IMR-90 (cell line): ENCODE measurements at regions not wholly inside any gene's neighbourhood (a gene's known extent, or its start where the extent isn't known, plus 50 kb on each side); places are given as distances from the start of the nearest gene placed in this dataset.

Experiments used
- ATAC-seq: fragments of 200-7000 bp; cut with Tn5 transposase; 2 replicates; pipeline ENCODE4 v1.9.1; 2020; ENCODE audit warnings: low read depth, mild to moderate bottlenecking, moderate library complexity
- BruUV-seq: library from RNA; stranded (reverse); fragments of 400-500 nt; replicated peaks from 2 replicates; lab custom pipeline; 2021; lab: Mats Ljungman, UMichigan
- CTCF ChIA-PET: fragments of 300-600 bp; formaldehyde crosslinking; extraction: SDS; loops from one replicate; lab custom pipeline; 2021; ENCODE audit warnings: antibody characterized with exemption; lab: Yijun Ruan, JAX
- POLR2A ChIA-PET: fragments of 300-600 bp; sonication (Branson Sonifier 250); formaldehyde crosslinking; loops from one replicate; lab custom pipeline; 2022; ENCODE audit warnings: antibody characterized with exemption; ENCODE audit not compliant: unreplicated experiment; lab: Charles Lee
- DNase-seq: peaks from one replicate; pipeline ENCODE4 v3.0.0; 2013
- H2AFZ ChIP-seq: replicated peaks from 2 replicates; pipeline ENCODE3; 2013; ENCODE audit warnings: low read length, mild to moderate bottlenecking; ENCODE audit not compliant: poor library complexity
- H2AK5ac ChIP-seq: 2 replicates; pipeline ENCODE4 v1.6.1; 2013; ENCODE audit warnings: low read depth, low read length, inconsistent platforms
- H2AK9ac ChIP-seq: replicated peaks from 2 replicates; pipeline ENCODE3; 2013; ENCODE audit warnings: mild to moderate bottlenecking, low read depth, low read length, moderate library complexity; ENCODE audit not compliant: poor library complexity
- H2BK120ac ChIP-seq: 2 replicates; pipeline ENCODE4 v1.6.1; 2013; ENCODE audit warnings: low read depth, low read length, inconsistent platforms
- H2BK15ac ChIP-seq: 3 replicates; pipeline ENCODE4 v1.6.1; 2013; ENCODE audit warnings: low read depth, low read length, inconsistent platforms
- H2BK20ac ChIP-seq: 2 replicates; pipeline ENCODE4 v1.6.1; 2013; ENCODE audit warnings: low read depth, mild to moderate bottlenecking, inconsistent platforms, low read length, moderate library complexity
- H2BK5ac ChIP-seq: 2 replicates; pipeline ENCODE4 v1.6.1; 2013; ENCODE audit warnings: mild to moderate bottlenecking, low read depth, low read length, inconsistent platforms; ENCODE audit not compliant: poor library complexity, severe bottlenecking
- H3K14ac ChIP-seq: replicated peaks from 2 replicates; pipeline ENCODE4 v1.6.1; 2013; ENCODE audit warnings: low read depth, low read length, inconsistent platforms
- H3K18ac ChIP-seq: 2 replicates; pipeline ENCODE4 v1.6.1; 2013; ENCODE audit warnings: low read depth, low read length, control low read depth
- H3K23ac ChIP-seq: 2 replicates; pipeline ENCODE4 v1.6.1; 2013; ENCODE audit warnings: low read depth, low read length, inconsistent platforms
- H3K27ac ChIP-seq: 2 replicates; pipeline ENCODE4 v1.5.1; 2013; ENCODE audit warnings: mild to moderate bottlenecking, control low read depth, low read length; ENCODE audit not compliant: insufficient read depth
- H3K27me3 ChIP-seq: 2 replicates; pipeline ENCODE4 v1.6.1; 2013; ENCODE audit warnings: low read length; ENCODE audit not compliant: control insufficient read depth, insufficient read depth
- H3K36me3 ChIP-seq: 2 replicates; pipeline ENCODE4 v1.6.1; 2013; ENCODE audit warnings: low read length, mixed read lengths; ENCODE audit not compliant: control insufficient read depth, insufficient read depth
- H3K4ac ChIP-seq: 2 replicates; pipeline ENCODE4 v1.6.1; 2013; ENCODE audit warnings: low read depth, low read length, inconsistent platforms
- H3K4me1 ChIP-seq: 2 replicates; pipeline ENCODE4 v1.6.1; 2013; ENCODE audit warnings: low read length, mixed read lengths; ENCODE audit not compliant: control insufficient read depth, insufficient read depth
- H3K4me2 ChIP-seq: 2 replicates; pipeline ENCODE4 v1.6.1; 2013; ENCODE audit warnings: low read depth, mild to moderate bottlenecking, control low read depth, low read length, moderate library complexity
- H3K4me3 ChIP-seq: 2 replicates; pipeline ENCODE4 v1.5.1; 2013; ENCODE audit warnings: low read depth, mild to moderate bottlenecking, control low read depth, low read length, moderate library complexity; ENCODE audit not compliant: insufficient read depth
- H3K56ac ChIP-seq: 2 replicates; pipeline ENCODE4 v1.6.1; 2013; ENCODE audit warnings: low read length, inconsistent platforms; ENCODE audit not compliant: insufficient read depth; ENCODE audit errors: extremely low read depth
- H3K79me1 ChIP-seq, 2 experiments: 2 replicates each; pipeline ENCODE4 v1.6.1; 2013; ENCODE audit warnings: low read length in 2 of 2, inconsistent platforms in 1 of 2, low read depth in 1 of 2
- H3K9ac ChIP-seq: 2 replicates; pipeline ENCODE4 v1.6.1; 2013; ENCODE audit warnings: low read depth, low read length, control low read depth
- H3K9me1 ChIP-seq: 2 replicates; pipeline ENCODE4 v1.6.1; 2013; ENCODE audit warnings: low read length, inconsistent platforms; ENCODE audit not compliant: insufficient read depth
- H3K9me3 ChIP-seq: 2 replicates; pipeline ENCODE4 v1.6.1; 2013; ENCODE audit warnings: low read length; ENCODE audit not compliant: control insufficient read depth, insufficient read depth
- H4K20me1 ChIP-seq: 2 replicates; pipeline ENCODE4 v1.6.1; 2013; ENCODE audit warnings: low read length, inconsistent platforms; ENCODE audit not compliant: insufficient read depth
- H4K5ac ChIP-seq: 2 replicates; pipeline ENCODE4 v1.6.1; 2013; ENCODE audit warnings: mild to moderate bottlenecking, low read depth, low read length, control low read depth
- H4K8ac ChIP-seq, 2 experiments: 2 replicates each; pipeline ENCODE4 v1.6.1; 2013; ENCODE audit warnings: low read depth in 2 of 2, low read length in 2 of 2, control low read depth in 1 of 2, inconsistent platforms in 1 of 2
- H4K91ac ChIP-seq: 2 replicates; pipeline ENCODE4 v1.6.1; 2013; ENCODE audit warnings: low read depth, low read length, inconsistent platforms; ENCODE audit not compliant: insufficient read depth
- BHLHE40 ChIP-seq: fragments of 150-350 bp; IDR thresholded peaks from 2 replicates; pipeline ENCODE4 v1.6.1; 2016; ENCODE audit warnings: mild to moderate bottlenecking, low read depth, low read length
- RFX5 ChIP-seq: IDR thresholded peaks from 2 replicates; pipeline ENCODE4 v1.8.0; 2012; ENCODE audit warnings: low read depth, mild to moderate bottlenecking, low read length, moderate library complexity
- WGBS, 2 experiments: methylation state at CpG; one replicate each; pipeline versions ENCODE4 v1.1.5 to v1.1.7; 2013; ENCODE audit warnings: missing lambda C conversion rate in 2 of 2; ENCODE audit not compliant: insufficient read length in 1 of 2; ENCODE audit errors: extremely low coverage in 2 of 2; 5-methylcytosine and 5-hydroxymethylcytosine counted together
- dilution Hi-C: fragments of 300-500 bp; cut with HindIII; formaldehyde crosslinking; loops from one replicate; pipeline ENCODE4 v1.14.3; 2018; ENCODE audit warnings: low sequenced_read_pairs; ENCODE audit not compliant: unreplicated experiment
- in situ Hi-C: fragments of 300-500 bp; cut with MboI; formaldehyde crosslinking; loops from 3 replicates; pipeline ENCODE4 v1.14.3; 2019; ENCODE audit warnings: low sequenced_read_pairs, inconsistent platforms, mixed read lengths
- intact Hi-C: fragments of 100-400 bp; cut with micrococcal nuclease; formaldehyde crosslinking; loops from 2 replicates; pipeline ENCODE4 v1.10.0; 2022

DNA sequence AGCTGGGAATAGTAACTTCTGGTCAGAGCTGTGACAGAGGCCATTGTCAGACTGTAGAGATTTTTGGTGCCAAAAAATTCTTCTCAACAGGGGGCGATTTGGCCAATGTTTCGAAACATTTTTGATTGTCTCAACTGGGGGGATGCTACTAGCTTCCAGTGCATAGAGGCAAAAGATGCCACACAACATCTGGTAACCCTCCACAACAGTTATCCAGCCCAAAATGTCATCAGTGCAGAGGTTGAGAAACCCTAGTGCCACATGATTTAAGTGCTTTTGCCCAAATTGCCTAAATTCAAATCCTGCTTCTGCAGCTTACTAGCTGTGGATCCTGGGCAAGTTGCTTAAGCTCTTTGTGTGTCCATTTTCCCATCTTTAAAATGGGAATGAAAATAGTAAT, 71.9 kb downstream of the FZD1 start:
- dilution Hi-C loops: no loop called here
- no peak overlapping the region for H4K8ac ChIP-seq
- TF ChIP-seq BHLHE40 (no peak), RFX5 (no peak)
- H3K4ac ChIP-seq: no peak overlapping the region
- no peak overlapping the region for H2BK5ac ChIP-seq
- H3K9ac ChIP-seq: no peak overlapping the region
- no peaks in the 10 kb centered on the region for H3K36me3 ChIP-seq
- H3K79me1 ChIP-seq: no peaks in the 10 kb centered on the region
- CTCF ChIA-PET: no interaction called here
- no peaks in the 10 kb centered on the region for H3K9me3 ChIP-seq
- no peaks in the 10 kb centered on the region for H4K20me1 ChIP-seq
- H3K14ac ChIP-seq: no peak overlapping the region
- no peak overlapping the region for H3K27ac ChIP-seq
- H3K9me1 ChIP-seq: no peaks in the 10 kb centered on the region
- POLR2A ChIA-PET: no interaction called here
- H2AFZ ChIP-seq: no peak overlapping the region
- no peak overlapping the region for H2AK9ac ChIP-seq
- no peak overlapping the region for H3K4me3 ChIP-seq
- no peak overlapping the region for H2AK5ac ChIP-seq
- H3K23ac ChIP-seq: no peak overlapping the region; the same call in 1 of the 2 replicates
- H3K27me3 ChIP-seq: peaks cover 8% of the 10 kb centered on the region; the same call in 1 of the 2 replicates
- H3K18ac ChIP-seq: no peak overlapping the region
- no peak overlapping the region for H4K5ac ChIP-seq
- H4K91ac ChIP-seq: no peak overlapping the region
- H3K4me2 ChIP-seq: no peak overlapping the region
- in situ Hi-C loops: no loop called here
- no peak overlapping the region for H2BK15ac ChIP-seq
- no peak overlapping the region for H2BK120ac ChIP-seq
- intact Hi-C loops: no loop called here
- DNase-seq: no peak
- H2BK20ac ChIP-seq: no peak overlapping the region
- BruUV-seq: no TSS peak
- H3K4me1 ChIP-seq: no peaks in the 10 kb centered on the region
- ATAC-seq: no peak
- WGBS, 2 experiments: 17% methylated on average over 1 of the region's 2 CpGs; no CpG with 5 or more reads in 1 of the 2 experiments
- no peak overlapping the region for H3K56ac ChIP-seq
